Mesendoderm (in vitro differentiated cells): ENCODE measurements at regions not wholly inside any gene's neighbourhood (a gene's known extent, or its start where the extent isn't known, plus 50 kb on each side); places are given as distances from the start of the nearest gene placed in this dataset.

ENCODE experiments used
- DNase-seq: peaks from one replicate; pipeline ENCODE4 v3.0.0; 2013
- H2AK5ac ChIP-seq: 2 replicates; pipeline ENCODE4 v1.6.1; 2013; ENCODE audit warnings: low read length, inconsistent platforms
- H2BK120ac ChIP-seq: 2 replicates; pipeline ENCODE4 v1.6.1; 2013; ENCODE audit warnings: low read depth, mild to moderate bottlenecking, low read length, moderate library complexity, mixed read lengths
- H2BK15ac ChIP-seq: replicated peaks from 2 replicates; pipeline ENCODE4 v1.6.1; 2013; ENCODE audit warnings: low read depth, mild to moderate bottlenecking, moderate library complexity
- H2BK5ac ChIP-seq: 2 replicates; pipeline ENCODE4 v1.6.1; 2013; ENCODE audit warnings: low read length, inconsistent platforms
- H3K18ac ChIP-seq: 2 replicates; pipeline ENCODE4 v1.6.1; 2013; ENCODE audit warnings: mild to moderate bottlenecking, low read length, mixed read lengths
- H3K23ac ChIP-seq: one replicate; pipeline ENCODE4 v1.6.1; 2013; ENCODE audit warnings: low read length
- H3K27ac ChIP-seq: 2 replicates; pipeline ENCODE4 v1.5.1; 2013; ENCODE audit warnings: low read depth, mild to moderate bottlenecking, inconsistent platforms, low read length, moderate library complexity
- H3K27me3 ChIP-seq: 2 replicates; pipeline ENCODE4 v1.6.1; 2013; ENCODE audit warnings: low read length, control low read depth, mild to moderate bottlenecking, inconsistent platforms; ENCODE audit not compliant: insufficient read depth, poor library complexity
- H3K36me3 ChIP-seq: 2 replicates; pipeline ENCODE4 v1.6.1; 2013; ENCODE audit warnings: low read length, inconsistent platforms; ENCODE audit not compliant: control insufficient read depth, insufficient read depth
- H3K4ac ChIP-seq: one replicate; pipeline ENCODE4 v1.6.1; 2013; ENCODE audit warnings: low read depth, mild to moderate bottlenecking, low read length, moderate library complexity
- H3K4me1 ChIP-seq: 2 replicates; pipeline ENCODE4 v1.6.1; 2013; ENCODE audit warnings: low read depth, low read length, inconsistent platforms; ENCODE audit not compliant: control insufficient read depth
- H3K4me2 ChIP-seq: 2 replicates; pipeline ENCODE4 v1.6.1; 2013; ENCODE audit warnings: low read length
- H3K4me3 ChIP-seq: 2 replicates; pipeline ENCODE4 v1.5.1; 2013; ENCODE audit warnings: mild to moderate bottlenecking, low read length
- H3K56ac ChIP-seq: one replicate; pipeline ENCODE4 v1.6.1; 2013; ENCODE audit warnings: low read length
- H3K79me1 ChIP-seq: 2 replicates; pipeline ENCODE4 v1.6.1; 2013; ENCODE audit warnings: low read length, inconsistent platforms
- H3K79me2 ChIP-seq: 2 replicates; pipeline ENCODE4 v1.6.1; 2013; ENCODE audit warnings: mild to moderate bottlenecking, low read length; ENCODE audit not compliant: control insufficient read depth, insufficient read depth
- H3K9ac ChIP-seq: 2 replicates; pipeline ENCODE4 v1.6.1; 2013; ENCODE audit warnings: low read length, inconsistent platforms
- H4K5ac ChIP-seq: one replicate; pipeline ENCODE4 v1.6.1; 2013; ENCODE audit warnings: low read length
- H4K8ac ChIP-seq: one replicate; pipeline ENCODE4 v1.6.1; 2013; ENCODE audit warnings: low read depth, mild to moderate bottlenecking, control low read depth, low read length, moderate library complexity
- WGBS: extraction: QIAGEN DNeasy Blood & Tissue Kit; methylation state at CpG from one replicate; pipeline ENCODE4 v1.1.7; 2013; ENCODE audit warnings: low lambda C conversion rate, missing lambda C conversion rate; ENCODE audit not compliant: insufficient coverage; ENCODE audit errors: extremely low coverage; 5-methylcytosine and 5-hydroxymethylcytosine counted together

GRCh38 chr18:30489890-30490643, 552.5 kb downstream of the DSC3 start:
- Histone ChIP-seq H2AK5ac (no peak overlapping the region), H3K4me3 (no peak overlapping the region), H3K4me1 (no peaks in the 10 kb centered on the region), H3K9ac (no peak overlapping the region), H3K79me2 (no peaks in the 10 kb centered on the region), H3K27ac (no peak overlapping the region), H3K36me3 (no peaks in the 10 kb centered on the region), H3K23ac (no peak overlapping the region), H2BK5ac (no peak overlapping the region), H2BK15ac (no peak overlapping the region), H3K4ac (no peak overlapping the region), H2BK120ac (no peak overlapping the region), H3K4me2 (no peak overlapping the region), H4K5ac (no peak overlapping the region), H3K18ac (peak overlapping the region; percentile 83), H3K79me1 (no peaks in the 10 kb centered on the region), H3K56ac (no peak overlapping the region), H3K27me3 (no peaks in the 10 kb centered on the region), H4K8ac (no peak overlapping the region)
- WGBS = no CpG with 5 or more reads among the region's 2 CpGs
- no peak for DNase-seq

DNA sequence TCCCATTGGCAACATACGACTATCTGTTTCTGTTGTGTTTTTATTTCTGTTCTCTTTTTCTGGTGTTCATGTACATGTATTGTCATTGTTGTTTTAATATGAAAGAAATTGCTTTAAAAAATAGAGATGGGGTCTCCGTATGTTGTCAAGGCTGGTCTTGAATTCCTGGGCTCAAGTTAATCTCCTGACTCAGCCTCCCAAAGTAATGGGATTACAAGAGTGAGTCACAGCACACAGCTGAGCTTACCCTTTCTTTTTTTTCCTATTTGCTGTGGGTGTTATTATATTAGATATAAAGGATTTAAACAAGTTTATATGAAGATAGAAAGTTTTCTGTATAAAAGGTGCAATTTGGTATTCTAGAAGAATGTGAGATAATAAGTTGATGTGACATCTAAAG, 554.6 kb downstream of the DSC3 start:
- Histone ChIP-seq H2BK120ac (no peak overlapping the region), H3K4me2 (no peak overlapping the region), H3K9ac (no peak overlapping the region), H3K79me1 (no peaks in the 10 kb centered on the region), H3K36me3 (no peaks in the 10 kb centered on the region), H3K4me3 (no peak overlapping the region), H3K23ac (no peak overlapping the region), H3K79me2 (no peaks in the 10 kb centered on the region), H4K5ac (no peak overlapping the region), H4K8ac (no peak overlapping the region), H3K27me3 (no peaks in the 10 kb centered on the region), H3K4ac (no peak overlapping the region), H3K4me1 (no peaks in the 10 kb centered on the region), H2BK5ac (no peak overlapping the region), H3K56ac (no peak overlapping the region), H2AK5ac (no peak overlapping the region), H3K27ac (no peak overlapping the region), H3K18ac (no peak overlapping the region), H2BK15ac (no peak overlapping the region)
- peak; percentile 40 for DNase-seq
- no CpG with 5 or more reads among the region's 2 CpGs for WGBS

GRCh38 chr18:30486856-30487255, 555.7 kb downstream of the DSC3 start:
- no peak for DNase-seq
- no peaks in the 10 kb centered on the region for H3K27me3 ChIP-seq
- no peak overlapping the region for H2AK5ac ChIP-seq
- H3K9ac ChIP-seq = no peak overlapping the region
- H3K36me3 ChIP-seq = no peaks in the 10 kb centered on the region
- peak overlapping the region; percentile 94 for H2BK15ac ChIP-seq
- H3K4ac ChIP-seq = no peak overlapping the region
- H3K79me2 ChIP-seq = no peaks in the 10 kb centered on the region
- H3K4me3 ChIP-seq = no peak overlapping the region
- no peak overlapping the region for H3K56ac ChIP-seq
- H3K23ac ChIP-seq = no peak overlapping the region
- H3K79me1 ChIP-seq = no peaks in the 10 kb centered on the region
- peak overlapping the region; percentile 51 for H2BK120ac ChIP-seq
- no peak overlapping the region for H4K8ac ChIP-seq
- no peak overlapping the region for H4K5ac ChIP-seq
- H3K4me2 ChIP-seq = no peak overlapping the region
- no peaks in the 10 kb centered on the region for H3K4me1 ChIP-seq
- H3K18ac ChIP-seq = no peak overlapping the region
- WGBS = no CpG with 5 or more reads among the region's 1 CpG
- no peak overlapping the region for H3K27ac ChIP-seq
- no peak overlapping the region for H2BK5ac ChIP-seq

DNA sequence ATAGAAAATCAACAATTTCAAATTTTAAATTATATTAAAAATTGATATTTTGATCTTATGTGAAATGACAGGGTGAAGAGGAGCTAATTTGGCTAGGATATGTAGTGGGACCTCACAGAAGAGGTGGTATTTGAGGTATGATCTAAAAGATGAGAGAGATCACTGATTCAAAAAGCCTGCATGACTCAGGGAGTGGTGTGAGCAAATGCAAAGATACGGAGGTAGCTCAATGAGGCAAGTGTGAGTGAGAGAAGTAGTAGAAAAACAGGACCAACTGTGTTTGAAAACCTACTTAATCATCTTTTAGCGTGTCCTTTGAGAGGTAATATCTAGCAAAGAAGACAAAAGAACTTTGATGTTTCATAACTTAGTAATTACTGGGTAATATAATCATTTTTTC, 557.5 kb downstream of the DSC3 start:
- WGBS = no CpG with 5 or more reads among the region's 2 CpGs
- H2BK5ac ChIP-seq = no peak overlapping the region

GRCh38 chr18:30481871-30482270, 560.7 kb downstream of the DSC3 start:
- no peak overlapping the region for H2BK5ac ChIP-seq
- H3K27ac ChIP-seq = no peak overlapping the region
- no peaks in the 10 kb centered on the region for H3K79me1 ChIP-seq
- H3K9ac ChIP-seq = no peak overlapping the region
- H2BK15ac ChIP-seq = no peak overlapping the region
- no peak overlapping the region for H3K56ac ChIP-seq
- no peak overlapping the region for H2AK5ac ChIP-seq
- no peak overlapping the region for H2BK120ac ChIP-seq
- H3K79me2 ChIP-seq = no peaks in the 10 kb centered on the region
- no peak overlapping the region for H3K4ac ChIP-seq
- H4K5ac ChIP-seq = no peak overlapping the region
- WGBS = no CpG with 5 or more reads among the region's 8 CpGs
- H3K36me3 ChIP-seq = no peaks in the 10 kb centered on the region
- peak; percentile 86 for DNase-seq
- H3K23ac ChIP-seq = no peak overlapping the region
- H3K4me3 ChIP-seq = no peak overlapping the region
- no peak overlapping the region for H3K4me2 ChIP-seq
- peak overlapping the region; percentile 39 for H3K18ac ChIP-seq
- H4K8ac ChIP-seq = no peak overlapping the region
- no peaks in the 10 kb centered on the region for H3K27me3 ChIP-seq
- no peaks in the 10 kb centered on the region for H3K4me1 ChIP-seq

More for the DNA sequence above, 557.5 kb downstream of the DSC3 start:
- no peak overlapping the region for H3K18ac ChIP-seq
- H4K8ac ChIP-seq = no peak overlapping the region
- no peak overlapping the region for H3K4me2 ChIP-seq
- no peaks in the 10 kb centered on the region for H3K36me3 ChIP-seq
- no peak overlapping the region for H2BK120ac ChIP-seq
- no peak overlapping the region for H2AK5ac ChIP-seq
- no peak overlapping the region for H3K9ac ChIP-seq
- no peak overlapping the region for H3K23ac ChIP-seq
- H3K27ac ChIP-seq = no peak overlapping the region
- H3K4ac ChIP-seq = no peak overlapping the region
- no peak overlapping the region for H3K56ac ChIP-seq
- H3K4me1 ChIP-seq = no peaks in the 10 kb centered on the region
- no peaks in the 10 kb centered on the region for H3K27me3 ChIP-seq
- H3K79me1 ChIP-seq = no peaks in the 10 kb centered on the region
- no peak overlapping the region for H3K4me3 ChIP-seq
- no peaks in the 10 kb centered on the region for H3K79me2 ChIP-seq
- no peak overlapping the region for H2BK15ac ChIP-seq
- no peak overlapping the region for H4K5ac ChIP-seq
- peak; percentile 37 for DNase-seq

- H2AK5ac ChIP-seq = no peak overlapping the region
- H3K4ac ChIP-seq = no peak overlapping the region
- H2BK5ac ChIP-seq = no peak overlapping the region
- H3K27me3 ChIP-seq = no peaks in the 10 kb centered on the region
- no peaks in the 10 kb centered on the region for H3K79me1 ChIP-seq
- no peak overlapping the region for H3K23ac ChIP-seq
- no peaks in the 10 kb centered on the region for H3K4me1 ChIP-seq
- H4K5ac ChIP-seq = no peak overlapping the region
- no peak overlapping the region for H3K27ac ChIP-seq
- no peak overlapping the region for H2BK15ac ChIP-seq
- H3K79me2 ChIP-seq = no peaks in the 10 kb centered on the region
- no peak overlapping the region for H2BK120ac ChIP-seq
- no peak overlapping the region for H3K56ac ChIP-seq
- no peak overlapping the region for H3K9ac ChIP-seq
- no peak overlapping the region for H3K4me2 ChIP-seq
- no peak overlapping the region for H3K4me3 ChIP-seq
- H3K18ac ChIP-seq = no peak overlapping the region
- no peaks in the 10 kb centered on the region for H3K36me3 ChIP-seq
- no CpG with 5 or more reads among the region's 4 CpGs for WGBS
- DNase-seq = no peak
- H4K8ac ChIP-seq = no peak overlapping the region
These were observed 573.5 kb downstream of the DSC3 start for GRCh38 chr18:30469091-30469490.
